H1 (cell line): ENCODE measurements at regions not wholly inside any gene's neighbourhood (a gene's known extent, or its start where the extent isn't known, plus 50 kb on each side); places are given as distances from the start of the nearest gene placed in this dataset.

Experiments
- CTCF ChIA-PET: fragments of 300-600 bp; sonication (Branson Sonifier 250); formaldehyde crosslinking; loops from one replicate; lab custom pipeline; 2021; ENCODE audit not compliant: partially characterized antibody; lab: Charles Lee
- POLR2A ChIA-PET: fragments of 300-600 bp; sonication (Branson Sonifier 250); formaldehyde crosslinking; loops from one replicate; lab custom pipeline; 2021; ENCODE audit warnings: inconsistent platforms; ENCODE audit not compliant: partially characterized antibody; lab: Charles Lee
- DNase-seq, 2 experiments: peaks; one replicate each; pipeline versions ENCODE4 v3.0.0 to v3.0.0-alpha.2; 2010 to 2022; ENCODE audit warnings: low spot score in 2 of 2, low read depth in 1 of 2, mixed read lengths in 1 of 2
- FAIRE-seq: peaks from 2 replicates; lab custom pipeline; 2011; peaks lifted over from hg19 to GRCh38; lab: Jason Lieb, UNC
- H2AFZ ChIP-seq: 2 replicates; pipeline ENCODE4 v1.8.1; 2012; ENCODE audit warnings: low read length, inconsistent platforms
- H2AK5ac ChIP-seq: 2 replicates; pipeline ENCODE4 v1.6.1; 2013; ENCODE audit warnings: low read depth, low read length
- H2BK120ac ChIP-seq: replicated peaks from 2 replicates; pipeline ENCODE3; 2013; ENCODE audit warnings: low read depth, low read length, inconsistent platforms
- H2BK12ac ChIP-seq: 2 replicates; pipeline ENCODE4 v1.6.1; 2013; ENCODE audit warnings: low read depth, low read length
- H2BK15ac ChIP-seq: 2 replicates; pipeline ENCODE4 v1.6.1; 2013; ENCODE audit warnings: low read length
- H2BK20ac ChIP-seq: 2 replicates; pipeline ENCODE4 v1.6.1; 2013; ENCODE audit warnings: low read length
- H2BK5ac ChIP-seq: 2 replicates; pipeline ENCODE4 v1.6.1; 2013; ENCODE audit warnings: low read depth, low read length
- H3K14ac ChIP-seq: 2 replicates; pipeline ENCODE4 v1.6.1; 2013; ENCODE audit warnings: inconsistent platforms; ENCODE audit not compliant: insufficient read length
- H3K18ac ChIP-seq: 2 replicates; pipeline ENCODE4 v1.6.1; 2013; ENCODE audit warnings: low read length; ENCODE audit errors: extremely low read depth
- H3K23ac ChIP-seq: 2 replicates; pipeline ENCODE4 v1.6.1; 2013; ENCODE audit warnings: inconsistent platforms; ENCODE audit not compliant: insufficient read length
- H3K23me2 ChIP-seq: 2 replicates; pipeline ENCODE4 v1.6.1; 2013; ENCODE audit warnings: low read depth, low read length
- H3K27ac ChIP-seq: 2 replicates; pipeline ENCODE4 v1.6.1; 2011; ENCODE audit warnings: low read depth, low read length, inconsistent platforms
- H3K27me3 ChIP-seq, 4 experiments: replicated peaks in 1 of 4; 1 replicate in 1 of 4; 2 replicates in 3 of 4; pipeline versions ENCODE4 v1.6.1 to v1.8.1; 2011 to 2013; ENCODE audit warnings: low read length in 3 of 4, mild to moderate bottlenecking in 3 of 4, inconsistent platforms in 2 of 4, mixed read lengths in 2 of 4, moderate library complexity in 1 of 4; ENCODE audit not compliant: control insufficient read depth in 3 of 4, insufficient read depth in 3 of 4; ENCODE audit errors: extremely low read depth in 1 of 4
- H3K36me3 ChIP-seq, 4 experiments: 2 replicates each; pipeline versions ENCODE4 v1.6.1 to v1.8.1; 2011 to 2013; ENCODE audit warnings: mild to moderate bottlenecking in 4 of 4, low read length in 3 of 4, moderate library complexity in 2 of 4, control low read depth in 1 of 4, inconsistent platforms in 1 of 4; ENCODE audit not compliant: insufficient read depth in 4 of 4, control insufficient read depth in 2 of 4
- H3K4ac ChIP-seq: replicated peaks from 2 replicates; pipeline ENCODE3; 2013; ENCODE audit warnings: low read length, low read depth, mixed read lengths, inconsistent platforms; ENCODE audit not compliant: insufficient read length
- H3K4me1 ChIP-seq, 4 experiments: replicated peaks in 1 of 4; 1 replicate in 1 of 4; 2 replicates in 3 of 4; pipeline versions ENCODE4 v1.6.1 to v1.8.1; 2011 to 2013; ENCODE audit warnings: low read length in 3 of 4, inconsistent platforms in 2 of 4, mixed read lengths in 1 of 4; ENCODE audit not compliant: insufficient read depth in 4 of 4, control insufficient read depth in 3 of 4
- H3K4me2 ChIP-seq, 2 experiments: 2 replicates each; pipeline versions ENCODE4 v1.6.1 to v1.8.1; 2011 to 2013; ENCODE audit warnings: low read depth in 2 of 2, low read length in 2 of 2, control low read depth in 1 of 2, inconsistent platforms in 1 of 2, mild to moderate bottlenecking in 1 of 2; ENCODE audit not compliant: insufficient read depth in 1 of 2
- H3K4me3 ChIP-seq, 4 experiments: fragments of 200-600, 300-600 bp in 1 of 4; sonication (generic), shearing (Covaris generic), sonication (Bioruptor Twin) in 1 of 4; 2 replicates each; pipeline versions ENCODE4 v1.5.1 to v1.8.1; 2011 to 2016; ENCODE audit warnings: low read length in 4 of 4, low read depth in 3 of 4, control low read depth in 2 of 4, inconsistent platforms in 2 of 4, mild to moderate bottlenecking in 2 of 4, mixed read lengths in 1 of 4, moderate library complexity in 1 of 4; ENCODE audit not compliant: insufficient read depth in 2 of 4; ENCODE audit errors: extremely low read depth in 1 of 4
- H3K56ac ChIP-seq: replicated peaks from 2 replicates; pipeline ENCODE3; 2013; ENCODE audit warnings: low read depth, mild to moderate bottlenecking, mixed read lengths, low read length, inconsistent platforms; ENCODE audit not compliant: insufficient read length
- H3K79me1 ChIP-seq: 2 replicates; pipeline ENCODE4 v1.6.1; 2013; ENCODE audit warnings: low read depth, low read length, control low read depth
- H3K79me2 ChIP-seq, 2 experiments: 2 replicates each; pipeline versions ENCODE4 v1.6.1 to v1.8.1; 2012 to 2013; ENCODE audit warnings: low read length in 2 of 2, mild to moderate bottlenecking in 2 of 2, inconsistent platforms in 1 of 2; ENCODE audit not compliant: insufficient read depth in 2 of 2, control insufficient read depth in 1 of 2
- H3K9ac ChIP-seq, 4 experiments: replicated peaks in 1 of 4; 1 replicate in 1 of 4; 2 replicates in 3 of 4; pipeline versions ENCODE4 v1.6.1 to v1.8.1; 2011 to 2013; ENCODE audit warnings: low read depth in 3 of 4, low read length in 3 of 4, control low read depth in 2 of 4, mild to moderate bottlenecking in 2 of 4, moderate library complexity in 2 of 4, inconsistent platforms in 1 of 4; ENCODE audit errors: extremely low read depth in 1 of 4
- H3K9me3 ChIP-seq, 2 experiments: 2 replicates each; pipeline versions ENCODE4 v1.6.1 to v1.8.1; 2012 to 2013; ENCODE audit warnings: mild to moderate bottlenecking in 2 of 2, moderate library complexity in 2 of 2, control low read depth in 1 of 2, inconsistent platforms in 1 of 2, low read depth in 1 of 2, low read length in 1 of 2, mixed read lengths in 1 of 2; ENCODE audit not compliant: insufficient read depth in 2 of 2
- H4K20me1 ChIP-seq, 2 experiments: replicated peaks in 1 of 2; 2 replicates each; pipeline versions ENCODE3 to v1.8.1; 2011 to 2013; ENCODE audit warnings: inconsistent platforms in 2 of 2, low read length in 2 of 2, mild to moderate bottlenecking in 1 of 2; ENCODE audit not compliant: insufficient read depth in 2 of 2, control insufficient read depth in 1 of 2
- H4K5ac ChIP-seq: 2 replicates; pipeline ENCODE4 v1.6.1; 2013; ENCODE audit warnings: low read length, low read depth, mixed read lengths, inconsistent platforms; ENCODE audit not compliant: insufficient read length
- H4K8ac ChIP-seq: 2 replicates; pipeline ENCODE4 v1.8.0; 2013; ENCODE audit warnings: mild to moderate bottlenecking, moderate library complexity, low read length, inconsistent platforms; ENCODE audit not compliant: insufficient read depth; ENCODE audit errors: extremely low read depth
- H4K91ac ChIP-seq: replicated peaks from 2 replicates; pipeline ENCODE3; 2013; ENCODE audit warnings: low read length, mixed read lengths, inconsistent platforms; ENCODE audit not compliant: insufficient read length
- BACH1 ChIP-seq: IDR thresholded peaks from 2 replicates; pipeline ENCODE4 v1.6.1; 2012; ENCODE audit warnings: low read length, improper control_type of control experiment
- CTCF ChIP-seq, 3 experiments: IDR thresholded peaks; 1 replicate in 2 of 3; 2 replicates in 1 of 3; pipeline versions ENCODE4 v1.5.1 to v1.6.1; 2011; ENCODE audit warnings: low read length in 3 of 3, mild to moderate bottlenecking in 3 of 3, inconsistent platforms in 2 of 3, low read depth in 1 of 3, moderate library complexity in 1 of 3; ENCODE audit not compliant: insufficient read depth in 1 of 3; ENCODE audit errors: control extremely low read depth in 1 of 3
- EP300 ChIP-seq, 2 experiments: IDR thresholded peaks; 1 replicate in 1 of 2; 2 replicates in 1 of 2; pipeline ENCODE4 v1.6.1; 2011 to 2012; ENCODE audit warnings: low read depth in 2 of 2, low read length in 2 of 2, mild to moderate bottlenecking in 2 of 2, borderline replicate concordance in 1 of 2, inconsistent platforms in 1 of 2, moderate library complexity in 1 of 2
- NANOG ChIP-seq: IDR thresholded peaks from 2 replicates; pipeline ENCODE4 v1.6.1; 2011; ENCODE audit warnings: low read length, low read depth, mild to moderate bottlenecking, inconsistent platforms; ENCODE audit not compliant: insufficient read depth, poor library complexity, severe bottlenecking
- POLR2A ChIP-seq, 2 experiments: IDR thresholded peaks; 1 replicate in 1 of 2; 2 replicates in 1 of 2; pipeline ENCODE4 v1.6.1; 2011; ENCODE audit warnings: low read depth in 2 of 2, low read length in 2 of 2, mild to moderate bottlenecking in 2 of 2; ENCODE audit errors: control extremely low read depth in 1 of 2
- RAD21 ChIP-seq, 2 experiments: IDR thresholded peaks in 1 of 2; conservative IDR thresholded peaks in 1 of 2; 2 replicates each; pipeline ENCODE4 v1.6.1; 2011; ENCODE audit warnings: low read depth in 2 of 2, low read length in 2 of 2, improper control_type of control experiment in 1 of 2, inconsistent platforms in 1 of 2, mild to moderate bottlenecking in 1 of 2, moderate library complexity in 1 of 2
- RFX5 ChIP-seq: IDR thresholded peaks from 2 replicates; pipeline ENCODE4 v1.6.1; 2011; ENCODE audit warnings: low read depth, low read length, improper control_type of control experiment, borderline replicate concordance
- SRF ChIP-seq: IDR thresholded peaks from 2 replicates; pipeline ENCODE4 v1.6.1; 2011; ENCODE audit warnings: mild to moderate bottlenecking, low read depth, low read length, moderate library complexity
- TAF1 ChIP-seq: IDR thresholded peaks from 2 replicates; pipeline ENCODE4 v1.6.1; 2011; ENCODE audit warnings: mild to moderate bottlenecking, low read depth, low read length
- TBP ChIP-seq: IDR thresholded peaks from 2 replicates; pipeline ENCODE4 v1.6.1; 2011; ENCODE audit warnings: low read depth, low read length, improper control_type of control experiment
- TEAD4 ChIP-seq: IDR thresholded peaks from 2 replicates; pipeline ENCODE4 v1.6.1; 2012; ENCODE audit warnings: low read depth, low read length, inconsistent platforms, mixed read lengths
- ZNF274 ChIP-seq: IDR thresholded peaks from 2 replicates; pipeline ENCODE4 v1.7.0; 2012; ENCODE audit warnings: low read length, borderline replicate concordance; ENCODE audit errors: extremely low read depth
- WGBS, 2 experiments: shearing (Covaris generic) in 1 of 2; methylation state at CpG; one replicate each; pipeline versions ENCODE4 v1.1.6 to v1.1.7; 2013 to 2015; ENCODE audit warnings: low lambda C conversion rate in 2 of 2, mixed read lengths in 2 of 2, inconsistent platforms in 1 of 2, low coverage in 1 of 2, missing lambda C conversion rate in 1 of 2; ENCODE audit not compliant: insufficient replicate concordance in 2 of 2, insufficient coverage in 1 of 2, insufficient read length in 1 of 2; ENCODE audit errors: extremely low coverage in 1 of 2, missing lambda C conversion rate in 1 of 2; 5-methylcytosine and 5-hydroxymethylcytosine counted together

GRCh38 chr10:77723376-77723775 lies 85.8 kb upstream of the KCNMA1 start:
- H3K36me3 ChIP-seq = no peaks in the 10 kb centered on the region
- H3K23ac ChIP-seq = no peak overlapping the region
- no peaks in the 10 kb centered on the region for H3K9me3 ChIP-seq
- H3K27ac ChIP-seq = no peak overlapping the region
- ChIA-PET CTCF (interaction anchor here (0.6 to 3.1 kb wide), 9 partner anchors 9 to 118 kb away, joined by 3 to 15 read pairs (median 5); no protein-coding TSS in a partner anchor), POLR2A (interaction anchor here (0.7 kb wide), 1 partner anchor 92 kb away, joined by 3 read pairs; no protein-coding TSS in a partner anchor)
- no peak overlapping the region for H2BK15ac ChIP-seq
- H3K9ac ChIP-seq = no peak overlapping the region
- no peak overlapping the region for H2AK5ac ChIP-seq
- H3K4ac ChIP-seq = no peak overlapping the region
- no peaks in the 10 kb centered on the region for H3K23me2 ChIP-seq
- H3K79me2 ChIP-seq = no peaks in the 10 kb centered on the region
- H4K8ac ChIP-seq = no peak overlapping the region
- H4K5ac ChIP-seq = no peak overlapping the region
- H4K91ac ChIP-seq = no peak overlapping the region
- no peaks in the 10 kb centered on the region for H3K79me1 ChIP-seq
- H4K20me1 ChIP-seq = no peaks in the 10 kb centered on the region
- no peak overlapping the region for H2BK5ac ChIP-seq
- no peaks in the 10 kb centered on the region for H3K27me3 ChIP-seq
- no peak overlapping the region for H3K4me2 ChIP-seq
- no peaks in the 10 kb centered on the region for H3K4me1 ChIP-seq
- no peak overlapping the region for H2AFZ ChIP-seq
- no peak overlapping the region for H2BK120ac ChIP-seq
- H2BK20ac ChIP-seq = no peak overlapping the region
- no peak overlapping the region for H2BK12ac ChIP-seq
- FAIRE-seq (no peak), DNase-seq (no peak)
- no peak overlapping the region for H3K56ac ChIP-seq
- no peak overlapping the region for H3K4me3 ChIP-seq
- H3K18ac ChIP-seq = no peak overlapping the region
- H3K14ac ChIP-seq = no peak overlapping the region
- 89% methylated on average over 5 of the region's 5 CpGs; no CpG with 5 or more reads in 1 of the 2 experiments for WGBS, 2 experiments
- TF ChIP-seq RAD21 (IDR thresholded peaks at IDR 0.05 in 1 of 2, conservative IDR thresholded peaks at IDR 0.05 in 1 of 2; ENCODE audit: low read depth in 2 of 2, low read length in 2 of 2) (no peak), ZNF274 (no peak), TEAD4 (no peak), NANOG (no peak), POLR2A (IDR thresholded peaks at IDR 0.05; ENCODE audit: control extremely low read depth in 1 of 2, low read depth in 2 of 2, low read length in 2 of 2) (no peak), EP300 (IDR thresholded peaks at IDR 0.05; ENCODE audit: borderline replicate concordance in 1 of 2, low read depth in 2 of 2, low read length in 2 of 2) (no peak), RFX5 (no peak), SRF (no peak), TAF1 (no peak), TBP (no peak), CTCF (IDR thresholded peaks at IDR 0.05; ENCODE audit: control extremely low read depth in 1 of 3, insufficient read depth in 1 of 3, low read depth in 1 of 3, low read length in 3 of 3) (no peak), BACH1 (no peak)
